GM23338 (cell line): ENCODE measurements at regions not wholly inside any gene's neighbourhood (a gene's known extent, or its start where the extent isn't known, plus 50 kb on each side); places are given as distances from the start of the nearest gene placed in this dataset.
"Not testable (repeated sequence)": the region's sequence is repeated elsewhere in the genome, so short reads cannot be mapped to it uniquely, and the experiment has no call there.

Experiments
- ATAC-seq: fragments of 200-7000 bp; cut with Tn5 transposase; 3 replicates; pipeline ENCODE4 v1.9.1; 2020
- DNase-seq: peaks from one replicate; pipeline ENCODE4 v3.0.0-alpha.2; 2015; ENCODE audit warnings: low spot score
- H2AFZ ChIP-seq: fragments of 200-600 bp; sonication (generic); 2 replicates; pipeline ENCODE4 v1.8.0; 2016; ENCODE audit warnings: antibody characterized with exemption, mild to moderate bottlenecking, moderate library complexity
- H3F3A ChIP-seq: fragments of 200-600 bp; sonication (generic); replicated peaks from 2 replicates; pipeline ENCODE4 v1.8.0; 2017; ENCODE audit warnings: antibody characterized with exemption, mixed run types, low read depth
- H3K27ac ChIP-seq: fragments of 200-600 bp; sonication (generic); 2 replicates; pipeline ENCODE4 v1.6.1; 2016; ENCODE audit warnings: low read depth
- H3K27me3 ChIP-seq: fragments of 200-600 bp; sonication (generic); 2 replicates; pipeline ENCODE4 v1.8.0; 2016; ENCODE audit warnings: mild to moderate bottlenecking, mixed run types, moderate library complexity; ENCODE audit not compliant: insufficient read depth
- H3K36me3 ChIP-seq: fragments of 200-600 bp; sonication (generic); 2 replicates; pipeline ENCODE4 v1.8.0; 2016; ENCODE audit warnings: mild to moderate bottlenecking; ENCODE audit not compliant: insufficient read depth
- H3K4me1 ChIP-seq: fragments of 200-600 bp; sonication (generic); 2 replicates; pipeline ENCODE4 v1.8.0; 2016; ENCODE audit warnings: mild to moderate bottlenecking, moderate library complexity; ENCODE audit not compliant: insufficient read depth
- H3K4me2 ChIP-seq: fragments of 200-600 bp; sonication (generic); 2 replicates; pipeline ENCODE4 v1.7.1; 2017; ENCODE audit warnings: mixed run types
- H3K4me3 ChIP-seq: fragments of 200-600 bp; sonication (generic); 2 replicates; pipeline ENCODE4 v1.6.1; 2016; ENCODE audit warnings: mixed run types
- H3K79me2 ChIP-seq: fragments of 200-600 bp; sonication (generic); replicated peaks from 2 replicates; pipeline ENCODE4 v1.8.0; 2017; ENCODE audit warnings: mild to moderate bottlenecking; ENCODE audit not compliant: insufficient read depth
- H3K9me2 ChIP-seq: fragments of 200-600 bp; sonication (generic); 2 replicates; pipeline ENCODE4 v1.8.0; 2017; ENCODE audit not compliant: insufficient read depth
- H4K20me1 ChIP-seq: fragments of 200-600 bp; sonication (generic); replicated peaks from 2 replicates; pipeline ENCODE4 v1.8.0; 2017; ENCODE audit warnings: mild to moderate bottlenecking; ENCODE audit not compliant: insufficient read depth
- H3K27ac Mint-ChIP-seq: 2 replicates; pipeline ENCODE4 v1.8.0; 2020; ENCODE audit warnings: inconsistent platforms, mild to moderate bottlenecking, moderate library complexity, mixed read lengths
- H3K27me3 Mint-ChIP-seq: 3 replicates; pipeline ENCODE4 v1.8.0; 2022; ENCODE audit warnings: low read depth, mild to moderate bottlenecking, moderate library complexity, mixed read lengths, inconsistent platforms; ENCODE audit not compliant: insufficient read depth, poor library complexity
- H3K36me3 Mint-ChIP-seq: 3 replicates; pipeline ENCODE4 v1.8.0; 2021; ENCODE audit warnings: low read depth, mild to moderate bottlenecking, inconsistent platforms, moderate library complexity, mixed read lengths
- H3K4me1 Mint-ChIP-seq: 3 replicates; pipeline ENCODE4 v1.8.0; 2020; ENCODE audit warnings: mild to moderate bottlenecking, inconsistent platforms, mixed read lengths
- H3K4me3 Mint-ChIP-seq: 3 replicates; pipeline ENCODE4 v1.8.0; 2021; ENCODE audit warnings: moderate library complexity, mild to moderate bottlenecking, inconsistent platforms, mixed read lengths
- H3K9me3 Mint-ChIP-seq: 3 replicates; pipeline ENCODE4 v1.8.0; 2020; ENCODE audit warnings: moderate library complexity, mild to moderate bottlenecking, inconsistent platforms, mixed read lengths
- NANOG ChIP-seq: IDR thresholded peaks from 2 replicates; pipeline ENCODE4 v1.6.1; 2016; ENCODE audit warnings: antibody characterized with exemption, borderline replicate concordance
- STAT1 ChIP-seq: IDR thresholded peaks from one replicate; pipeline ENCODE4 v1.6.1; 2016; ENCODE audit warnings: antibody characterized with exemption; ENCODE audit not compliant: unreplicated experiment
- ZNF114 ChIP-seq: fragments of 250-450 bp; sonication (Bioruptor Pico); IDR thresholded peaks from 2 replicates; pipeline ENCODE4 v1.5.0; 2020; ENCODE audit warnings: mild to moderate bottlenecking, moderate library complexity
- ZNF331 ChIP-seq: fragments of 250-450 bp; sonication (Bioruptor Pico); IDR thresholded peaks from 2 replicates; pipeline ENCODE4 v1.5.0; 2020; ENCODE audit warnings: low read depth, mild to moderate bottlenecking, moderate library complexity
- TF ChIP-seq, protein P1 (sequence below): IDR thresholded peaks from one replicate; pipeline ENCODE4 v1.6.1; 2018; ENCODE audit warnings: antibody characterized with exemption; ENCODE audit not compliant: unreplicated experiment
- TF ChIP-seq, protein P2 (sequence below): IDR thresholded peaks from 2 replicates; pipeline ENCODE4 v1.6.1; 2016; ENCODE audit warnings: antibody characterized with exemption

GRCh38 chr22:22058633-22059290 lies 76.2 kb upstream of the TOP3B start:
- no peak for ATAC-seq
- Histone ChIP-seq H3K27me3 (peaks cover 100% of the 10 kb centered on the region), H3K4me2 (no peak overlapping the region)

GRCh38 chr22:22057617-22058378 lies 75.2 kb upstream of the TOP3B start:
- H3K27me3 Mint-ChIP-seq: peaks cover 86% of the 10 kb centered on the region
- TF ChIP-seq, protein P1, sequence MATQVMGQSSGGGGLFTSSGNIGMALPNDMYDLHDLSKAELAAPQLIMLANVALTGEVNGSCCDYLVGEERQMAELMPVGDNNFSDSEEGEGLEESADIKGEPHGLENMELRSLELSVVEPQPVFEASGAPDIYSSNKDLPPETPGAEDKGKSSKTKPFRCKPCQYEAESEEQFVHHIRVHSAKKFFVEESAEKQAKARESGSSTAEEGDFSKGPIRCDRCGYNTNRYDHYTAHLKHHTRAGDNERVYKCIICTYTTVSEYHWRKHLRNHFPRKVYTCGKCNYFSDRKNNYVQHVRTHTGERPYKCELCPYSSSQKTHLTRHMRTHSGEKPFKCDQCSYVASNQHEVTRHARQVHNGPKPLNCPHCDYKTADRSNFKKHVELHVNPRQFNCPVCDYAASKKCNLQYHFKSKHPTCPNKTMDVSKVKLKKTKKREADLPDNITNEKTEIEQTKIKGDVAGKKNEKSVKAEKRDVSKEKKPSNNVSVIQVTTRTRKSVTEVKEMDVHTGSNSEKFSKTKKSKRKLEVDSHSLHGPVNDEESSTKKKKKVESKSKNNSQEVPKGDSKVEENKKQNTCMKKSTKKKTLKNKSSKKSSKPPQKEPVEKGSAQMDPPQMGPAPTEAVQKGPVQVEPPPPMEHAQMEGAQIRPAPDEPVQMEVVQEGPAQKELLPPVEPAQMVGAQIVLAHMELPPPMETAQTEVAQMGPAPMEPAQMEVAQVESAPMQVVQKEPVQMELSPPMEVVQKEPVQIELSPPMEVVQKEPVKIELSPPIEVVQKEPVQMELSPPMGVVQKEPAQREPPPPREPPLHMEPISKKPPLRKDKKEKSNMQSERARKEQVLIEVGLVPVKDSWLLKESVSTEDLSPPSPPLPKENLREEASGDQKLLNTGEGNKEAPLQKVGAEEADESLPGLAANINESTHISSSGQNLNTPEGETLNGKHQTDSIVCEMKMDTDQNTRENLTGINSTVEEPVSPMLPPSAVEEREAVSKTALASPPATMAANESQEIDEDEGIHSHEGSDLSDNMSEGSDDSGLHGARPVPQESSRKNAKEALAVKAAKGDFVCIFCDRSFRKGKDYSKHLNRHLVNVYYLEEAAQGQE: no peak
- no peak for TF ChIP-seq ZNF331
- TF ChIP-seq ZNF114 (CRISPR knock-in tag): no peak
- TF ChIP-seq STAT1: no peak
- no peak overlapping the region for H3K4me3 Mint-ChIP-seq
- H4K20me1 ChIP-seq: no peaks in the 10 kb centered on the region
- peaks cover 8% of the 10 kb centered on the region; the same call in 2 of the 3 replicates for H3K4me1 Mint-ChIP-seq
- H3K27me3 ChIP-seq: peaks cover 100% of the 10 kb centered on the region
- H3F3A ChIP-seq: no peaks in the 10 kb centered on the region
- H3K9me2 ChIP-seq: no peaks in the 10 kb centered on the region
- no peak overlapping the region for H2AFZ ChIP-seq
- no peaks in the 10 kb centered on the region for H3K79me2 ChIP-seq
- ATAC-seq: no peak
- H3K27ac ChIP-seq: no peak overlapping the region
- no peaks in the 10 kb centered on the region for H3K9me3 Mint-ChIP-seq
- H3K36me3 Mint-ChIP-seq: no peaks in the 10 kb centered on the region
- no peaks in the 10 kb centered on the region for H3K36me3 ChIP-seq
- no peaks in the 10 kb centered on the region for H3K4me1 ChIP-seq
- no peak overlapping the region for H3K27ac Mint-ChIP-seq
- DNase-seq: no peak
- H3K4me3 ChIP-seq: no peak overlapping the region
- H3K4me2 ChIP-seq: no peak overlapping the region

More at GRCh38 chr22:22058633-22059290, 76.2 kb upstream of the TOP3B start:
- Histone ChIP-seq H2AFZ (no peak overlapping the region), H3K79me2 (no peaks in the 10 kb centered on the region), H3K4me1 (no peaks in the 10 kb centered on the region), H3K4me3 (no peak overlapping the region), H3K9me2 (no peaks in the 10 kb centered on the region), H3K27ac (no peak overlapping the region), H4K20me1 (no peaks in the 10 kb centered on the region), H3K36me3 (no peaks in the 10 kb centered on the region), H3F3A (no peaks in the 10 kb centered on the region)
- Mint-ChIP-seq H3K9me3 (no peaks in the 10 kb centered on the region; the same call in 2 of the 3 replicates), H3K36me3 (no peaks in the 10 kb centered on the region), H3K4me1 (peaks cover 8% of the 10 kb centered on the region; the same call in 2 of the 3 replicates), H3K27me3 (peaks cover 86% of the 10 kb centered on the region), H3K27ac (no peak overlapping the region), H3K4me3 (no peak overlapping the region)
- TF ChIP-seq NANOG: no peak
- TF ChIP-seq, protein P2, sequence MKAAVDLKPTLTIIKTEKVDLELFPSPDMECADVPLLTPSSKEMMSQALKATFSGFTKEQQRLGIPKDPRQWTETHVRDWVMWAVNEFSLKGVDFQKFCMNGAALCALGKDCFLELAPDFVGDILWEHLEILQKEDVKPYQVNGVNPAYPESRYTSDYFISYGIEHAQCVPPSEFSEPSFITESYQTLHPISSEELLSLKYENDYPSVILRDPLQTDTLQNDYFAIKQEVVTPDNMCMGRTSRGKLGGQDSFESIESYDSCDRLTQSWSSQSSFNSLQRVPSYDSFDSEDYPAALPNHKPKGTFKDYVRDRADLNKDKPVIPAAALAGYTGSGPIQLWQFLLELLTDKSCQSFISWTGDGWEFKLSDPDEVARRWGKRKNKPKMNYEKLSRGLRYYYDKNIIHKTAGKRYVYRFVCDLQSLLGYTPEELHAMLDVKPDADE: no peak
- DNase-seq: no peak

- not testable (repeated sequence) for H3K27ac Mint-ChIP-seq, H3K9me3 Mint-ChIP-seq, H3K9me2 ChIP-seq, H2AFZ ChIP-seq, H3K4me3 Mint-ChIP-seq, H3K4me3 ChIP-seq, H3K36me3 ChIP-seq, H3K4me1 Mint-ChIP-seq, H3K36me3 Mint-ChIP-seq, H3K4me1 ChIP-seq, H4K20me1 ChIP-seq, H3K4me2 ChIP-seq, H3K79me2 ChIP-seq, ATAC-seq, H3F3A ChIP-seq, H3K27ac ChIP-seq
- peaks cover 90% of the 10 kb centered on the region for H3K27me3 Mint-ChIP-seq
- peaks cover 100% of the 10 kb centered on the region for H3K27me3 ChIP-seq
- DNase-seq: peak; percentile 55
Measured at GRCh38 chr22:22056809-22057594, 74.4 kb upstream of the TOP3B start.

- not testable (repeated sequence) for H3K36me3 ChIP-seq, H2AFZ ChIP-seq, H3F3A ChIP-seq, H3K9me3 Mint-ChIP-seq, H3K27ac ChIP-seq, ATAC-seq, DNase-seq, H3K4me1 Mint-ChIP-seq, H3K4me2 ChIP-seq, H3K9me2 ChIP-seq, H3K4me3 Mint-ChIP-seq, H4K20me1 ChIP-seq, H3K4me3 ChIP-seq, H3K27ac Mint-ChIP-seq, H3K36me3 Mint-ChIP-seq, H3K4me1 ChIP-seq, H3K79me2 ChIP-seq
- H3K27me3 Mint-ChIP-seq: peaks cover 77% of the 10 kb centered on the region
- peaks cover 100% of the 10 kb centered on the region for H3K27me3 ChIP-seq
Measured at GRCh38 chr22:22052548-22053139, 70.1 kb upstream of the TOP3B start.
